ENCODE measurements at regions not wholly inside any gene's neighbourhood (a gene's known extent, or its start where the extent isn't known, plus 50 kb on each side); places are given as distances from the start of the nearest gene placed in this dataset.

DNA sequence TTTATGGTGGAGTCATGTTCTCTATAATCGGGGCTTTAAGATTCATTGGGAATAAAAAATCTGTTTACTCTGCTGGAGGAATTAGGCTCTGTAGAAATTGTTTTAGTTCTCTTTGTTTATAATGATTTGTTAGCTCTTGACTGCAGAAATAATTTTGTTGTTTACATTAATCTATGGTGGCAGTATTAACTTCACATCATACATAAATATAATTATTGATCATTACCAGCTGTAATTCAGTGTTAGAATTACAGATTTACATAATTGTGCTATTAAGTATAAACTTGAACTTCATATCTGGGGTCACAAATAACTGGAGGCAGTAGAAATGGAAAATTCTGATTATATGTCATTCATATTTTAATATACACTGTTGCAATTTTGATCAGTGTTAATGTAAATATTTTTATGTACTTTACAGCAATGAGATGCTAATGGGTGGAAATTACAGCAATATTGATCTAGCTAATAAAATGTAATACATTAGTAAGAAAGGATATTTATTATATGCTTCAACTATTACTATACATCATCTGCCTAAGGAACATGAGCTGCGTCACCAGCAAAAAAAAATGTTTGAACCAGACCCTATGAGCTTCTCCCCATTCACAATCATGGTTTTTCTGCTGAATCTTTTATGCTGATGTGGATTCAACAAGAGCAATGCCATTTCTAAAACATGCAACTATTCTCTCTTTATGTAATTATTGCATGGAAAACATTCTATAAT, 846.6 kb downstream of the NR2F1-AS1 start:
- intact Hi-C loops (cut with DNase I; ENCODE audit: low total_unique reads), result loop anchor here (5.0 kb wide), 1 partner anchor 1787 kb away; no protein-coding TSS in a partner anchor
- H3K27me3 ChIP-seq, result no peaks in the 10 kb centered on the region
- H3K27ac ChIP-seq, result no peak overlapping the region
- TF ChIP-seq, protein P1, sequence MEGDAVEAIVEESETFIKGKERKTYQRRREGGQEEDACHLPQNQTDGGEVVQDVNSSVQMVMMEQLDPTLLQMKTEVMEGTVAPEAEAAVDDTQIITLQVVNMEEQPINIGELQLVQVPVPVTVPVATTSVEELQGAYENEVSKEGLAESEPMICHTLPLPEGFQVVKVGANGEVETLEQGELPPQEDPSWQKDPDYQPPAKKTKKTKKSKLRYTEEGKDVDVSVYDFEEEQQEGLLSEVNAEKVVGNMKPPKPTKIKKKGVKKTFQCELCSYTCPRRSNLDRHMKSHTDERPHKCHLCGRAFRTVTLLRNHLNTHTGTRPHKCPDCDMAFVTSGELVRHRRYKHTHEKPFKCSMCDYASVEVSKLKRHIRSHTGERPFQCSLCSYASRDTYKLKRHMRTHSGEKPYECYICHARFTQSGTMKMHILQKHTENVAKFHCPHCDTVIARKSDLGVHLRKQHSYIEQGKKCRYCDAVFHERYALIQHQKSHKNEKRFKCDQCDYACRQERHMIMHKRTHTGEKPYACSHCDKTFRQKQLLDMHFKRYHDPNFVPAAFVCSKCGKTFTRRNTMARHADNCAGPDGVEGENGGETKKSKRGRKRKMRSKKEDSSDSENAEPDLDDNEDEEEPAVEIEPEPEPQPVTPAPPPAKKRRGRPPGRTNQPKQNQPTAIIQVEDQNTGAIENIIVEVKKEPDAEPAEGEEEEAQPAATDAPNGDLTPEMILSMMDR (IDR thresholded peaks at IDR 0.05), result no peak
- H3K4me1 ChIP-seq, result no peaks in the 10 kb centered on the region
- no peaks in the 10 kb centered on the region for H3K9me3 ChIP-seq
- DNase-seq, result no peak
- H3K4me3 ChIP-seq, result no peak overlapping the region
- H3K36me3 ChIP-seq, result no peaks in the 10 kb centered on the region

DNA sequence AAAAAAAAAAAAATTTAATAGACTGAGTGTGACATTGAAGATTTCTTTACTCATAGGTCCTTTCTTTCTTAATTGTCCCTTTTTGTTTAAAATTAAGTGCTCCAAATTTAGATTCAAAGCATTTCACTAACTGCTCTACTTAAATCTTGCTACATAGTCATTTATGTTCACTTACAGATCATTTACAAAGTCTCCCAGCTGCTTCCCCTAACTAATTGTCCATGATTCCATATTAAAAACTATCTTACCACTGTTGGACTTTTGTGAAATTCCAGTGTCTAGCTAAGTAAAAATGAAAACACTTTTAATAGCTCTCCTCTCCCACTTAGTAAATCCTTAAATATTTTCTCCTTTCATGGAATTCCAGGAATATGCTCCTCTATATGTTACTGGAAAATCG, 850.5 kb downstream of the NR2F1-AS1 start:
- Histone ChIP-seq H3K4me1 (no peaks in the 10 kb centered on the region), H3K27me3 (no peaks in the 10 kb centered on the region), H3K9me3 (no peaks in the 10 kb centered on the region), H3K4me3 (no peak overlapping the region), H3K27ac (no peak overlapping the region), H3K36me3 (no peaks in the 10 kb centered on the region)
- TF ChIP-seq, protein P1 (IDR thresholded peaks at IDR 0.05), result no peak
- DNase-seq, result no peak
- intact Hi-C loops (cut with DNase I; ENCODE audit: low total_unique reads), result loop anchor here (5.0 kb wide), 1 partner anchor 1783 kb away; no protein-coding TSS in a partner anchor

DNA sequence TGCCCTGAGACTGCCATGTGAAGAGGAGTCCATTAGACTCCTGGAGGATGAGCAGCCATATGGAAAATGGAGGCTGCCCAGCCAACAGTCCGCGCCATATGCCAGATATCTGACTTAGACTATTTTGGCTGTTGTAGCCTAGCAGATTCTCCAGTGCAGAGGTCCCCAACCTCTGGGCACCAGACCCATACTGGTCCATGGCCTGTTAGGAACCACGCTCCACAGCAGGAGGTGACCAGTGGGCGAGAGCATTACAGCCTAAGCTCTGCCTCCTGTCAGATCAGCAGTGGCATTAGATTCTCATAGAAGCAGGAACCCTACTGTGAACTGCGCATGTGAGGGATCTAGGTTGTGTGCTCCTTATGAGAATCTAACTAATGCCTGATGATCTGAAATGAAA, 851.9 kb downstream of the NR2F1-AS1 start:
- Histone ChIP-seq H3K4me3 (no peak overlapping the region), H3K27me3 (no peaks in the 10 kb centered on the region), H3K27ac (no peak overlapping the region), H3K9me3 (no peaks in the 10 kb centered on the region), H3K4me1 (no peaks in the 10 kb centered on the region), H3K36me3 (no peaks in the 10 kb centered on the region)
- intact Hi-C loops (cut with DNase I; ENCODE audit: low total_unique reads), result no loop called here
- TF ChIP-seq, protein P1 (IDR thresholded peaks at IDR 0.05), result no peak
- no peak for DNase-seq

DNA sequence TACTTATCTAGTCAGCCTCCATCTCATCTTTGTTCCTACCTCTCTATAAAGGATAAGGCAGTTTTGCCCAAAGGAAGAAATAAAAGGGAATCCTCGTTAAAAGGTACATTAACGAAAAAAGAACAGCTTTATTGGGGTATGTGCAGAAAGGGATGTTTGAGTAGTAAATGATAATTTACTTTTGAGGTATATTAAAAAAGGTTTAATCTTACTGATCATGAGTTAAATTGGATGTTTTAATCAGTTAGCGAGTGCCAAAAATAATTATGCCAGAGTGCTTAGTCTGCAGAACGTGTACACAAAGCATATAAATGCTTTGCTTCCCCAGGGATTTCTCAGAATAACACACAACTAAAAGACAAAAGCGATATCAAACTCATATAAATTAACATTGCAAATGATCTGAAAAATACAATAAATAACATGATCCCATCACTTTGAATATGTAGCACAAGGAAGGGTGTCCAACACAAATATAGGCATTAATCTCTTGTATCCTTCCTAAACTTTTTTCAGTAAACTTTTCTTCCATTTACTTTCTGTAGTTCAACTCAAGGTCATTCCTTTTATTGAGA, 865.0 kb downstream of the NR2F1-AS1 start:
- H3K27ac ChIP-seq, result no peak overlapping the region
- no peaks in the 10 kb centered on the region for H3K27me3 ChIP-seq
- no peaks in the 10 kb centered on the region for H3K9me3 ChIP-seq
- H3K4me3 ChIP-seq, result no peak overlapping the region
- TF ChIP-seq, protein P1 (IDR thresholded peaks at IDR 0.05), result no peak
- intact Hi-C loops (cut with DNase I; ENCODE audit: low total_unique reads), result no loop called here
- no peak for DNase-seq
- H3K36me3 ChIP-seq, result no peaks in the 10 kb centered on the region
- H3K4me1 ChIP-seq, result no peaks in the 10 kb centered on the region

DNA sequence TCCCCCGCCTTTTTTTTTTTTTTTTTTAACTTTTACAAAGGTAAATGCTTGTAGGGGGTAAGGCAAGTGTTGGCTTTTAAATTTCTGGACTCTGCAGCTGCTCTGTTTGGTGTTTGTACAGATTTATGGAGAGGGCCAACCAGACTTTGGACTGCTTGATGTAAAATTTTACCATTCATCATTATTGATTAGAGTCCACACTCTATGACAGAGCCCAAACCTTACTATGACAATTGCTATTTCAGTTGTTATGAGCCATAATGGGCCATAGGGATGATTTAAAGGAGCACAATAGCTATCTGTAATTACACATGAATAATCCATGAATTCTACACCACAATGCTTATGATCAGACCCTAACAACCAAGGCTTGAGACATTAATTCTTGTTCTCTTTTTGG, 867.2 kb downstream of the NR2F1-AS1 start:
- no peaks in the 10 kb centered on the region for H3K36me3 ChIP-seq
- no peak overlapping the region for H3K27ac ChIP-seq
- no peaks in the 10 kb centered on the region for H3K4me1 ChIP-seq
- no peak for DNase-seq
- H3K9me3 ChIP-seq, result no peaks in the 10 kb centered on the region
- no peak overlapping the region for H3K4me3 ChIP-seq
- TF ChIP-seq, protein P1 (IDR thresholded peaks at IDR 0.05), result no peak
- intact Hi-C loops (cut with DNase I; ENCODE audit: low total_unique reads), result no loop called here
- H3K27me3 ChIP-seq, result no peaks in the 10 kb centered on the region

Measured in tibial artery (tissue), 4 donors.